ENCODE measurements at regions not wholly inside any gene's neighbourhood (a gene's known extent, or its start where the extent isn't known, plus 50 kb on each side); places are given as distances from the start of the nearest gene placed in this dataset.

DNA sequence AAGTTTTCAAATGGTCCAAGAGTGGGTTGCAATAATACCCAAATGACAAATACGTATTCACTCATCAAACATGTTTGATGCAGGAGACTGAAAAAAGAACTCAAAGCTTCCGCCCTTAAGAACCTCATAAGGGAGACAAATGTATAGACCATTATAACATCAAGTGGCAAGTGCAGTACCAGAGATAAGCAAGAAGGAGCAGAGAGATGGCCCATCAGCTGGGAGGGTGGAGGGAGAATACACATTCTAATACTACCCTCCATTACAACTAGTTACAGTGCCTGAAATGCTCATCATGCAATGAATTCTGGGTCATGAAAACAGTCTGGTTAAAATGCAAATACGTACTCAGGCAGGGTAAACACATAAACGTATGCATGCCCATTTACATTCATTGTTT is 304.0 kb downstream of the SHQ1 start:
- Histone ChIP-seq H3K4me1 (replicated peaks in 1 of 4; ENCODE audit: control insufficient read depth in 3 of 4, insufficient read depth in 4 of 4, low read length in 3 of 4) (peaks cover 0 to 5% (median 0%) of the 10 kb centered on the region in 4 experiments; a peak in 1 of 7 replicates), H2BK12ac (ENCODE audit: low read depth, low read length) (no peak overlapping the region), H2BK20ac (ENCODE audit: low read length) (no peak overlapping the region), H2AK5ac (ENCODE audit: low read depth, low read length) (no peak overlapping the region), H2BK5ac (ENCODE audit: low read depth, low read length) (no peak overlapping the region), H3K14ac (ENCODE audit: insufficient read length) (no peak overlapping the region), H3K4me2 (ENCODE audit: insufficient read depth in 1 of 2, low read depth in 2 of 2, low read length in 2 of 2) (no peak overlapping the region), H3K56ac (replicated peaks; ENCODE audit: insufficient read length, low read depth, low read length) (no peak overlapping the region), H3K9me3 (ENCODE audit: insufficient read depth in 2 of 2, low read depth in 1 of 2, low read length in 1 of 2) (peaks cover 0 to 3% of the 10 kb centered on the region in 2 experiments; a peak in 1 of 4 replicates), H4K5ac (ENCODE audit: insufficient read length, low read depth, low read length) (no peak overlapping the region), H3K4me3 (ENCODE audit: extremely low read depth in 1 of 4, insufficient read depth in 2 of 4, low read depth in 3 of 4, low read length in 4 of 4) (no peak overlapping the region), H4K20me1 (replicated peaks in 1 of 2; ENCODE audit: control insufficient read depth in 1 of 2, insufficient read depth in 2 of 2, low read length in 2 of 2) (no peaks in the 10 kb centered on the region), H3K4ac (replicated peaks; ENCODE audit: insufficient read length, low read depth, low read length) (no peak overlapping the region), H4K91ac (replicated peaks; ENCODE audit: insufficient read length, low read length) (no peak overlapping the region), H2BK15ac (ENCODE audit: low read length) (no peak overlapping the region), H2AFZ (ENCODE audit: low read length) (no peak overlapping the region), H3K79me2 (ENCODE audit: control insufficient read depth in 1 of 2, insufficient read depth in 2 of 2, low read length in 2 of 2) (no peaks in the 10 kb centered on the region), H4K8ac (ENCODE audit: extremely low read depth, insufficient read depth, low read length) (no peak overlapping the region), H3K27me3 (replicated peaks in 1 of 4; ENCODE audit: control insufficient read depth in 3 of 4, extremely low read depth in 1 of 4, insufficient read depth in 3 of 4, low read length in 3 of 4) (no peaks in the 10 kb centered on the region), H3K9ac (replicated peaks in 1 of 4; ENCODE audit: extremely low read depth in 1 of 4, low read depth in 3 of 4, low read length in 3 of 4) (no peak overlapping the region), H3K23ac (ENCODE audit: insufficient read length) (no peak overlapping the region), H3K36me3 (ENCODE audit: control insufficient read depth in 2 of 4, insufficient read depth in 4 of 4, low read length in 3 of 4) (no peaks in the 10 kb centered on the region), H3K18ac (ENCODE audit: extremely low read depth, low read length) (no peak overlapping the region), H2BK120ac (replicated peaks; ENCODE audit: low read depth, low read length) (no peak overlapping the region), H3K23me2 (ENCODE audit: low read depth, low read length) (no peaks in the 10 kb centered on the region), H3K79me1 (ENCODE audit: low read depth, low read length) (no peaks in the 10 kb centered on the region), H3K27ac (ENCODE audit: low read depth, low read length) (no peak overlapping the region)
- POLR2A ChIA-PET (ENCODE audit: partially characterized antibody), result no interaction called here
- no peak for DNase-seq (ENCODE audit: low read depth in 1 of 2, low spot score in 2 of 2)
- no peak for FAIRE-seq
- CTCF ChIA-PET (ENCODE audit: partially characterized antibody), result no interaction called here
- TF ChIP-seq KDM5A (IDR thresholded peaks at IDR 0.05; ENCODE audit: low read length) (no peak), PHF8 (conservative IDR thresholded peaks at IDR 0.05; ENCODE audit: low read depth, low read length) (no peak), BACH1 (IDR thresholded peaks at IDR 0.05; ENCODE audit: low read length) (no peak), TBP (IDR thresholded peaks at IDR 0.05; ENCODE audit: low read depth, low read length) (no peak), CHD1 (IDR thresholded peaks at IDR 0.05; ENCODE audit: low read depth, low read length) (no peak), TEAD4 (IDR thresholded peaks at IDR 0.05; ENCODE audit: low read depth, low read length) (no peak), POLR2AphosphoS5 (IDR thresholded peaks at IDR 0.05; ENCODE audit: low read depth, low read length) (no peak), TAF1 (IDR thresholded peaks at IDR 0.05; ENCODE audit: low read depth, low read length) (no peak), GABPA (IDR thresholded peaks at IDR 0.05; ENCODE audit: borderline replicate concordance, insufficient read depth, low read length) (no peak), YY1 (IDR thresholded peaks at IDR 0.05; ENCODE audit: low read depth, low read length) (no peak), MAFK (IDR thresholded peaks at IDR 0.05; ENCODE audit: low read depth, low read length) (no peak), SP1 (IDR thresholded peaks at IDR 0.05; ENCODE audit: low read depth, low read length) (no peak)
- TF ChIP-seq, protein P1, sequence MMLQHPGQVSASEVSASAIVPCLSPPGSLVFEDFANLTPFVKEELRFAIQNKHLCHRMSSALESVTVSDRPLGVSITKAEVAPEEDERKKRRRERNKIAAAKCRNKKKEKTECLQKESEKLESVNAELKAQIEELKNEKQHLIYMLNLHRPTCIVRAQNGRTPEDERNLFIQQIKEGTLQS (IDR thresholded peaks at IDR 0.05; ENCODE audit: insufficient read depth, low read depth, low read length), result no peak
- TF ChIP-seq, protein P2, sequence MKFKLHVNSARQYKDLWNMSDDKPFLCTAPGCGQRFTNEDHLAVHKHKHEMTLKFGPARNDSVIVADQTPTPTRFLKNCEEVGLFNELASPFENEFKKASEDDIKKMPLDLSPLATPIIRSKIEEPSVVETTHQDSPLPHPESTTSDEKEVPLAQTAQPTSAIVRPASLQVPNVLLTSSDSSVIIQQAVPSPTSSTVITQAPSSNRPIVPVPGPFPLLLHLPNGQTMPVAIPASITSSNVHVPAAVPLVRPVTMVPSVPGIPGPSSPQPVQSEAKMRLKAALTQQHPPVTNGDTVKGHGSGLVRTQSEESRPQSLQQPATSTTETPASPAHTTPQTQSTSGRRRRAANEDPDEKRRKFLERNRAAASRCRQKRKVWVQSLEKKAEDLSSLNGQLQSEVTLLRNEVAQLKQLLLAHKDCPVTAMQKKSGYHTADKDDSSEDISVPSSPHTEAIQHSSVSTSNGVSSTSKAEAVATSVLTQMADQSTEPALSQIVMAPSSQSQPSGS (IDR thresholded peaks at IDR 0.05; ENCODE audit: low read length), result no peak
- WGBS, 2 experiments (ENCODE audit: extremely low coverage in 1 of 2, insufficient coverage in 1 of 2, insufficient read length in 1 of 2, insufficient replicate concordance in 2 of 2, low coverage in 1 of 2, low lambda C conversion rate in 2 of 2, missing lambda C conversion rate in 1 of 2), result 89% methylated on average over 4 of the region's 4 CpGs; no CpG with 5 or more reads in 1 of the 2 experiments

Data from H1 (cell line).